CD4-positive, alpha-beta T cell treated with Interleukin-4 for 4 hours (primary cell): ENCODE measurements at regions not wholly inside any gene's neighbourhood (a gene's known extent, or its start where the extent isn't known, plus 50 kb on each side); places are given as distances from the start of the nearest gene placed in this dataset.
"Not testable (repeated sequence)": the region's sequence is repeated elsewhere in the genome, so short reads cannot be mapped to it uniquely, and the experiment has no call there.

Source experiments
- DNase-seq: peaks from one replicate; pipeline ENCODE4 v3.0.0-alpha.2; 2020

- DNase-seq, result no peak
These were observed 1521.6 kb upstream of the SLC39A10 start for GRCh38 chr2:194135463-194135862.

DNA sequence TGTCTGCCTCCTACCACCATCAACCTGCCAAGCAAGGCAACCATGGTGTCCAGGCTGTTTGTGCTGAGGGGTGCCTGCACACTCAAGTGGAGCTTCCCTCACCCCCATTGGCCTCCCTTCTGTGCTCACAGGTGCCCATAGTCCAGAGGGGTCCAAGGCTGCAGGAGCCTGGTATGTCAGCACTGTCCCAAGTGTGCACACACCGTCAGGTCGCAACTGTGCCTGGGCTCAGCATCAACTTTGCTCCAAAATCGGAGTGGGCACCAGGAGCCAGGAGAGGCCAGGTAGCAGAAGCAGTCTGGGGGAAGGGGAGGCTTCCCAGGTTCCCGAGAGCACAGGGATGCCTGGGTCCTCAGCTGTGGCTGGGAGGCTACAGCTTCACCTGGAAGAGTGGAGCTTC lies 1528.2 kb upstream of the SLC39A10 start:
- DNase-seq, result no peak

GRCh38 chr2:194126418-194126817 lies 1530.6 kb upstream of the SLC39A10 start:
- DNase-seq, result no peak

- DNase-seq, result no peak
These were observed 1540.2 kb upstream of the SLC39A10 start for GRCh38 chr2:194116861-194117260.

- no peak for DNase-seq
These were observed 1551.7 kb upstream of the SLC39A10 start for GRCh38 chr2:194105358-194105757.

DNA sequence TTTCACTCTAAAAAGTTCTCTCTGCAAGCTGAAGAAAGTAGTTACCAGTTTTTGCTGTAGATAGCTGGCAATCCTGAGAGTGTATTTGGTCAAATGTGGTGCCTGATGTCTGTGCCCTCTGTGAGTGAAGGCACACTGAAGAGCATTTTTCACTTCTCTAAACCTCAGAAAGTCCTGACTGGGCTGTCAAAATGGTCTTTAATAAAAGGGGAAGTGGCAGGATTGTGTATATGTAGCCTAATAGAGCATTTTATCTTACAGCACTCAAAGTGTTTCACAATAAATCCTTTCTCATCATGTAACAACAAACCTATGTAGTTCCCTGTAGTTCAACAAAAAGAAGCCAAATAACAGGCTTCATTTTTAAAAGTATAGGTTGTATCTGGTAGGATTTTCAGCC lies 1552.3 kb upstream of the SLC39A10 start:
- DNase-seq, result peak; percentile 2

- DNase-seq, result no peak
These were observed 1552.9 kb upstream of the SLC39A10 start for GRCh38 chr2:194103941-194104659.

DNA sequence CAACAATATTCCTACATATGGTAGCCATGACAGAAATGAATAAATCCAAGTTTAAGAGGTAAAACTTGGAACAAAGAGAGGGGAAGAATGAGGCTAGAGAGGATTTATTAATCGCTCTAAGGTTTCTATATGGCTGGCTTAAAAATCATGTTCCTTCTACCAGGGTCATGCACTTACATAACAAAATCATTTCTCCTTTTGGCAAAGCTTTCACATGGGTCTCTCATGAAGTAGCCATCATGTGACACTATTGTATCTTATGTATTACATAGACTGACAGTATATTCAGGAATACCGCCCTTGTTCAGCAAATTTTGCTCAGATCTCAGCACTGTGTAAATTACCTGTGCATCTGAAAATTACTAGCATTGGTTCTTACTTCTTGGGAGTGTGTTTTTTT lies 1554.5 kb upstream of the SLC39A10 start:
- no peak for DNase-seq

- no peak for DNase-seq
These were observed 1556.8 kb upstream of the SLC39A10 start for GRCh38 chr2:194100201-194100600.

DNA sequence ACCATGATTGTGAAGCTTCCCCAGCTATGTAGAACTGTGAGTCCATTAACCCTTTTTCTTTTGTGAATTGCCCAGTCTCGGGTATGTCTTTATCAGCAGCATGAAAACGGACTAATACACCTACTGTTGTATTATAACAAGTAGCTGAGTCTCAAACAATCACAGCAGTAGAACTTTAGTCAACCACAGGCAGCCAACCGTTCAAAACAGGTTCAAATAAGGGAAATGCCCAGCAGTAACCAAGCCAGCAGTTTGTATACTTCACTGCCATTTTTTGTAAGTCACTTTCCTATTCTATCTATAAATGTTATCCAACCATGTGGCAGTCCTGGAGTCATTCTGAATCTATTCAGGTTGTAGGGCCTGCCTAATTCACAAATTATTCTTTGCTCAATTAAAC lies 1560.6 kb upstream of the SLC39A10 start:
- no peak for DNase-seq

DNA sequence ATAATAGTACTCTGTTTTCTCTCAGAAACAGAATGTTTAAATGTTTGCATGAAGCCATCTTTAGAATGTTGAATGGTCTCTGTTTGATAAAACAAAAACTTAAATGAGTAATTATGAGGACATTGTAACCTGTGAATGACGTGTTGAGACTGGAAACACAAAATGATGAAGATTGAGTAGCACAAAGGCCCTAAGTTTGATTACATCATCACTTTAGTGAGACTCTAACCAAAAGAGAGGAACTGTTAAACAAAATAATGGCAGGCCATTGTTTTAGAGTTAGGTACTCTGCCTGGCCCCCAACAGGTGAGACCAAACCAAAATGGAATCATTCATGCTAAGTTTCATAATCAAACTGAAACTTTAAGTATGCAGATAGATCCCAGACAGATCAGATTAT lies 1561.7 kb upstream of the SLC39A10 start:
- no peak for DNase-seq

GRCh38 chr2:194090251-194090905 lies 1566.6 kb upstream of the SLC39A10 start:
- DNase-seq, result no peak

- no peak for DNase-seq
These were observed 1569.7 kb upstream of the SLC39A10 start for GRCh38 chr2:194087089-194087958.

DNA sequence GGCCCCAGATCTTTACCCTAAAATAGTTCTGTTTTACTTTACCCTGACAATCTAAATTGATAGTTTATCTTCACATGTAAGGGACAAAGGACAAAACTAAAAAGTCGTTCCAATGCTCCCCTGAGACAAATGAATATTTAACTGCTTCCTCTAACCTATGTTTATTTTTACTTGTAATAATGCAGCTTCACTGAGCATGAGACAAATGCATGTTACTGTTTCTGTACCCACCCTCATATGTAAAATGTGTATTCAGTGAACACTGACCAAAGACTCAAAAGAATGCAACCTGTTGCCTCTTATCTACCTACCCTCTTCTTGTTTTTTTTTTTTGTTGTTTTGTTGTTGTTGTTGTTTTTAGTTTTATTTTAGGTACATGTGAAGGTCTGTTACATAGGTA lies 1570.9 kb upstream of the SLC39A10 start:
- no peak for DNase-seq

- no peak for DNase-seq
These were observed 1577.0 kb upstream of the SLC39A10 start for GRCh38 chr2:194079989-194080388.

DNA sequence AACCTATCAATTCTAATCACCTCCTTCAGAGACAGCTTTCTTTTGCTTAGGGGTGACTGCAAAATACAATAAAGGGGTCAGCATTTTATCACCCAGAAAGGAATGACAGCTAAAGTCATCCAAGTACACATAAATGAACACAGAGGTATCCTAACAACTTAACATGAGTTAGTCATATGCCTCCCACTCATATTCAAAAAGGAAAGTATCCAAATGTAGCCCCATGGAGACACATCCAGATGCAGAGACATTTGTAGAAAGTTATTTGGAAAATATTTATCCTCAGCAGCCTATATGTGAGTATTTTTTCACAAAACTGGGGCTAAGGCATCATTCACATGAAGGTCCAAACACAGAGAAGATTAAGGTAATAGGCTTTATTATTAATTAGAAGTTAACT lies 1579.7 kb upstream of the SLC39A10 start:
- no peak for DNase-seq

DNA sequence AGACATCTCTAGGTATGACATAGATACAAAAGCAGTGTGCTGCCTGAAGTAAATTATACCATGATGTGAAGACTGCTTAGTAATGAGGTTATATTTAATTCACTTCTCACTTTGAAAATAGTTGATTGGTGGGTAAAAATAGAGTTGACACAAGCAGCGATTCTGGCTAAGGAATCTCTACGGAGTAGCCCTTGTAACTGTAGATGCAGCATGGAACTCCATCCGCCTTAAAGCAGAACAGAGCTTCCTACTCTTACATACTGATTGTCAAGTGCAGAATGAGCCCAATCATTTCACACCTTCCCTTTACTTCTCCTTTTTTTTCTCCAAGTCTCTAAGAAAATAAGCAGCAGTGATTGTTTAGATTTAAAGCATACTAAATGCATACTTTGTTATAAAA lies 1594.6 kb upstream of the SLC39A10 start:
- DNase-seq, result no peak

DNA sequence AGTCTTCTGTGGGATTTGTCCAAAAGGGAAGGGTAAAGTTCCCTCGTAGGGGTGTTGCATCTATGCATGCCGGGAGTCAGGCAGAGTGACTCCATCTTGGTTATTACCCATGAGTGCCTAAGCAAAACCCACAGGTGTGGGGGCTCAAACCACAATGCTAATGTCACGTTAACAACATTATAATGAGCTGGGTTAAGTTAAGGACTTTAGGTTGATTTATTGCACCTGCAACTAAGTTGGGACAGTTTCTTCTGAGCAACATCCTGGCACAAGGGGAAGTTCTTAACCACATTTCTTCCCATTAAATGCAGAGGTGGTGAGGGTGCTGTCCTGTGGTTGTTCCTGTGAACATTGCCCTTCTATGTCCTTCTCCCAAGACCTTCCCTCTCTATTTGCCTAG lies 1596.8 kb upstream of the SLC39A10 start:
- no peak for DNase-seq

GRCh38 chr2:194054313-194054712 lies 1602.7 kb upstream of the SLC39A10 start:
- DNase-seq, result no peak

DNA sequence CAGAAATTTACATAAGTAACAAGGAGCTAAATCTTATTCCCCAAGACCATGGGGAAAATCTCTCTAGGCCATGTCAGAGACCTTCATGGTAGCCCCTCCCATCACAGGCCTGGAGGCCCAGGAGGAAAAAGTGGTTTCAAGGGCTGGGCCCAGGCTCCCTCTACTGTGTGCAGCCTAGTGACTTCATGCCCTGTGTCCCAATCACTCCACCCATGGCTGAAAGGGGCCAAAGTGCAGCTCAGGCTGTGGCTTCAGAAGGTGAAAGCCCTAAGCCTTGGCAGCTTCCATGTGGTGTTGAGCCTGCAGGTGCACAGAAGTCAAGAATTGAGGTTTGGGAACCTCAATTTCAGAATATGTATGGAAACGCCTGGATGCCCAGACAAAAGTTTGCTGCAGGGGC lies 1612.7 kb upstream of the SLC39A10 start:
- DNase-seq, result no peak

DNA sequence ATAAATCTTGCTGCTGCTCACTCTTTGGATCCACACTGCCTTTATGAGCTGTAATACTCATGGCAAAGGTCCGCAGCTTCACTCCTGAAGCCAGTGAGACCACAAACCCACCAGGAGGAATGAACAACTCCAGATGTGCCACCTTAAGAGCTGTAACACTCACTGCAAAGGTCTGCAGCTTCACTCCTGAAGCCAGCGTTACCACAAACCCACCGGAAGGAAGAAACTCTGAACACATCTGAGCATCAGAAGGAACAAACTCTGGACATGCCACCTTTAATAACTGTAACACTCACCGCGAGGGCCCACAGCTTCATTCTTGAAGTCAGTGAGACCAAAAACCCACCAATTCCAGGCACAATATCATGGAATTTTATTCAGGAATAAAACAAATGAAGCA lies 1635.9 kb upstream of the SLC39A10 start:
- not testable (repeated sequence) for DNase-seq

- no peak for DNase-seq
These were observed 1636.9 kb upstream of the SLC39A10 start for GRCh38 chr2:194020155-194020554.

DNA sequence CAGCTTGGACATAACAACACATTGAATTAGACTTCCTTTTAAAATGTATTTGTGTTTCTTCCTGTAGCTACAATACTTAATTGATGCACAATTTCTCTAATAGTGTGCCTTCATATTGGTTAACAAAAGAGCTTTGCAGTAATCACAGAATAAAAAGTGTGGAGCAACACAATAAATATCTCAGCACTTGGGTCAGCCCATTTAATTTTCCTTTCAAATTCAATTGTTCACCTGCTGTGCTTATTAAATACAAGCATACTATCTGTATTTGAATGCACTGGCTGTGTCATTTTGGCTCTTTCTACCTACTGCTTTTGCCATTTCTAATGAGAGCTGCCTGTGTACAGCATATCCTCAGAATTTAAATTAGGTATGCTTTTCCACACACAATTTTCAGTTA lies 1641.3 kb upstream of the SLC39A10 start:
- no peak for DNase-seq

GRCh38 chr2:194014639-194015038 lies 1642.4 kb upstream of the SLC39A10 start:
- DNase-seq, result no peak
